H1 (cell line): ENCODE measurements at regions not wholly inside any gene's neighbourhood (a gene's known extent, or its start where the extent isn't known, plus 50 kb on each side); places are given as distances from the start of the nearest gene placed in this dataset.

Experiments
- TAF1 ChIP-seq: IDR thresholded peaks from 2 replicates; pipeline ENCODE4 v1.6.1; 2011; ENCODE audit warnings: mild to moderate bottlenecking, low read depth, low read length

DNA sequence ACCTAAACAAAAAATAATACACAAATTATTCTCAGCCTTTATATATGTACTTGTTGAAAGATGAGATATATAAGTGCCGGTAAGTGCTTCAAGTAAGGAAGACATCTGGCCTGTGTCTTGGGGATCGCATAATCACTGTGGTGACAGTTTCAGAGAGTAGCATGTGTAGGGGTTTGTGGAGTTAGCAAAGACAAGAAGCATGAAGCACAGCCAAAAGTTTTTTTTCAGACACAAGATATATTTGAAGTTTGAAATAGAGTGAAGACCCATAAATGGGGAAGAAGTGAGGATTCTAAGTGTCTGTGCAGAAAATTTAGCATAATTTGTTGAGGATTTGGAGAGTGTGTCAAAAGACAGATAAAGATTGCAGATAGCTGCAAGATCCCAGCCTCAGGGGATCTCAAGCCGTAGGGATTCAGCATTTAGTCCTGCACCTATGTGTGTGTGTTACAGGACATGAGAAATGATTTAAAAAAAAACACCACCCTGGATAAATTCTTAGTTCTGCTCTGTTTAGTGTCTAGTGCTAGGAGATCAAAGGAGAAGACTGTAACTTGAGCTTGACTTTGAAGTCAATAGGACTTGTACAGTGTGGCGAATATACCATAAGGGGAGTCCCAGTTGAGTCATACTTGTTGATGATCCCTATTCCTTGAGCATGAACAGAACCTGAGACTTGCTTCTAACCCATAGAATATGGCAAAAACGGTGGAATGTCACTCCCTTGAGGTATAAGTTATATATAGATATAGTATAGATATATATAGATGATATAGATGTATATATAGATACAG lies 123.9 kb upstream of the GRM7 start (continued):
- no peak for TF ChIP-seq TAF1
